Neural progenitor cell (in vitro differentiated cells): ENCODE measurements at regions not wholly inside any gene's neighbourhood (a gene's known extent, or its start where the extent isn't known, plus 50 kb on each side); places are given as distances from the start of the nearest gene placed in this dataset.

Experiments used
- DNase-seq: peaks from one replicate; pipeline ENCODE4 v3.0.0-alpha.2; 2016; ENCODE audit warnings: low spot score
- H2AFZ ChIP-seq: fragments of 200-600 bp; sonication (generic); replicated peaks from 2 replicates; pipeline ENCODE4 v1.6.1; 2016; ENCODE audit warnings: antibody characterized with exemption
- H3F3A ChIP-seq: fragments of 200-600 bp; sonication (generic); 2 replicates; pipeline ENCODE4 v1.6.1; 2016; ENCODE audit warnings: antibody characterized with exemption, low read depth
- H3K27ac ChIP-seq: fragments of 200-600 bp; sonication (generic); 2 replicates; pipeline ENCODE4 v1.5.1; 2016; ENCODE audit warnings: mild to moderate bottlenecking
- H3K27me3 ChIP-seq: fragments of 200-600 bp; sonication (generic); 2 replicates; pipeline ENCODE4 v1.6.1; 2016; ENCODE audit warnings: mild to moderate bottlenecking, moderate library complexity
- H3K36me3 ChIP-seq: fragments of 200-600 bp; sonication (generic); 2 replicates; pipeline ENCODE4 v1.5.1; 2016
- H3K4me1 ChIP-seq: fragments of 200-600 bp; sonication (generic); 2 replicates; pipeline ENCODE4 v1.6.1; 2016; ENCODE audit warnings: mixed run types
- H3K4me2 ChIP-seq: fragments of 200-600 bp; sonication (generic); 2 replicates; pipeline ENCODE4 v1.6.1; 2016
- H3K4me3 ChIP-seq: fragments of 200-600 bp; sonication (generic); 2 replicates; pipeline ENCODE4 v1.5.1; 2016
- H3K79me2 ChIP-seq: fragments of 200-600 bp; sonication (generic); 2 replicates; pipeline ENCODE4 v1.6.1; 2016; ENCODE audit warnings: low read depth
- H3K9ac ChIP-seq: fragments of 200-600 bp; sonication (generic); 2 replicates; pipeline ENCODE4 v1.6.1; 2016
- H3K9me3 ChIP-seq: fragments of 200-600 bp; sonication (generic); 2 replicates; pipeline ENCODE4 v1.5.1; 2016; ENCODE audit warnings: low read depth
- H4K20me1 ChIP-seq: fragments of 200-600 bp; sonication (generic); 2 replicates; pipeline ENCODE4 v1.6.1; 2016; ENCODE audit warnings: low read depth
- H3K27ac Mint-ChIP-seq: 3 replicates; pipeline ENCODE4 v1.8.0; 2021; ENCODE audit warnings: mixed read lengths
- H3K27me3 Mint-ChIP-seq: 2 replicates; pipeline ENCODE4 v1.8.0; 2022; ENCODE audit warnings: low read depth, mild to moderate bottlenecking, inconsistent platforms, moderate library complexity, mixed read lengths; ENCODE audit not compliant: insufficient read depth
- H3K36me3 Mint-ChIP-seq: 3 replicates; pipeline ENCODE4 v1.8.0; 2021; ENCODE audit warnings: mixed read lengths
- H3K4me1 Mint-ChIP-seq: 3 replicates; pipeline ENCODE4 v1.8.0; 2021; ENCODE audit warnings: mixed read lengths
- H3K4me3 Mint-ChIP-seq: 3 replicates; pipeline ENCODE4 v1.8.0; 2021; ENCODE audit warnings: mild to moderate bottlenecking, moderate library complexity, mixed read lengths
- H3K9me3 Mint-ChIP-seq: 3 replicates; pipeline ENCODE4 v1.8.0; 2020; ENCODE audit warnings: mixed read lengths
- CTCF ChIP-seq: fragments of 200-600 bp; sonication (generic); IDR thresholded peaks from 2 replicates; pipeline ENCODE4 v1.5.1; 2017; ENCODE audit warnings: antibody characterized with exemption, mild to moderate bottlenecking
- EZH2 ChIP-seq: fragments of 200-600 bp; sonication (generic); IDR thresholded peaks from 2 replicates; pipeline ENCODE4 v1.6.1; 2017; ENCODE audit warnings: antibody characterized with exemption, mild to moderate bottlenecking, moderate library complexity
- EZH2phosphoT487 ChIP-seq: fragments of 200-600 bp; sonication (generic); IDR thresholded peaks from 2 replicates; pipeline ENCODE4 v1.6.1; 2017; ENCODE audit warnings: antibody characterized with exemption

DNA sequence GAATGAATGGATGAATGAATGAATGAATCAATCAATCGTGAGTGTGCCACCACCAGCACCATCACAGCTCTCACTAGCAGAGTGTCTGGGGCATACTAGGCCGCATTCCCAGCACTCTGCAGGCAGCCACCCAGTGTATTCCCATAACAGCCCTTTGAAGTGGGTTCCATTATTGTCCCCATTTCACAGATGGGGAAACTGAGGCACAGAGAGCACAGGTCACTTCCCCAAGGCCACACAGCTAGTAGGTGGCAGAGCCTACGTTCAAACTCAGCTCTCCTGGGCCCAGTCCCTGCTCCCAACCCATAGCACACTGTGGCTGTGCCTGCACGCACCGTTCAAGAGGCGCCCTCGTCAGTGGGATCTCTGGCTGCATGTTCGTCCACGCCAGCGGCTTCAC is 88.1 kb downstream of the RFLNA start:
- Mint-ChIP-seq H3K4me3 (no peak overlapping the region), H3K9me3 (no peaks in the 10 kb centered on the region), H3K27me3 (peaks cover 13% of the 10 kb centered on the region), H3K4me1 (peaks cover 17% of the 10 kb centered on the region), H3K27ac (no peak overlapping the region), H3K36me3 (peaks cover 2% of the 10 kb centered on the region)
- peaks cover under 1% of the 10 kb centered on the region for H3K4me1 ChIP-seq
- H3K79me2 ChIP-seq, result no peaks in the 10 kb centered on the region
- no peak for TF ChIP-seq CTCF
- no peak for TF ChIP-seq EZH2
- no peak overlapping the region for H3K4me3 ChIP-seq
- DNase-seq, result no peak
- H3K36me3 ChIP-seq, result no peaks in the 10 kb centered on the region
- no peaks in the 10 kb centered on the region for H3K27me3 ChIP-seq
- H3K4me2 ChIP-seq, result no peak overlapping the region
- no peak overlapping the region for H3K9ac ChIP-seq
- H3K27ac ChIP-seq, result no peak overlapping the region
- peaks cover 34% of the 10 kb centered on the region for H4K20me1 ChIP-seq
- no peaks in the 10 kb centered on the region for H3F3A ChIP-seq
- no peak overlapping the region for H2AFZ ChIP-seq
- no peaks in the 10 kb centered on the region for H3K9me3 ChIP-seq

GRCh38 chr12:124381456-124382296 is 86.8 kb downstream of the RFLNA start:
- Mint-ChIP-seq H3K36me3 (peaks cover 5% of the 10 kb centered on the region), H3K9me3 (no peaks in the 10 kb centered on the region), H3K4me1 (peaks cover 15% of the 10 kb centered on the region), H3K27ac (peak overlapping the region; percentile 91), H3K27me3 (peaks cover 13% of the 10 kb centered on the region), H3K4me3 (no peak overlapping the region)
- Histone ChIP-seq H3K4me1 (no peaks in the 10 kb centered on the region), H3K4me2 (no peak overlapping the region), H3K9me3 (no peaks in the 10 kb centered on the region), H3K9ac (no peak overlapping the region), H3K27me3 (no peaks in the 10 kb centered on the region), H3K4me3 (no peak overlapping the region), H2AFZ (no peak overlapping the region), H3F3A (no peaks in the 10 kb centered on the region), H3K27ac (no peak overlapping the region), H3K79me2 (no peaks in the 10 kb centered on the region), H3K36me3 (no peaks in the 10 kb centered on the region), H4K20me1 (peaks cover 23% of the 10 kb centered on the region)
- TF ChIP-seq CTCF, result no peak
- no peak for TF ChIP-seq EZH2phosphoT487
- no peak for TF ChIP-seq EZH2
- no peak for DNase-seq

- peak overlapping the region; percentile 91 for H3K27ac Mint-ChIP-seq
- Histone ChIP-seq H3K27ac (no peak overlapping the region), H4K20me1 (peaks cover 21% of the 10 kb centered on the region), H3K4me2 (no peak overlapping the region), H3K4me3 (no peak overlapping the region), H3F3A (no peaks in the 10 kb centered on the region), H2AFZ (no peak overlapping the region), H3K79me2 (no peaks in the 10 kb centered on the region), H3K27me3 (no peaks in the 10 kb centered on the region), H3K9ac (no peak overlapping the region), H3K4me1 (no peaks in the 10 kb centered on the region), H3K36me3 (no peaks in the 10 kb centered on the region), H3K9me3 (no peaks in the 10 kb centered on the region)
- H3K4me3 Mint-ChIP-seq, result no peak overlapping the region
- H3K27me3 Mint-ChIP-seq, result peaks cover 15% of the 10 kb centered on the region
- no peaks in the 10 kb centered on the region for H3K9me3 Mint-ChIP-seq
- peaks cover 15% of the 10 kb centered on the region for H3K4me1 Mint-ChIP-seq
- DNase-seq, result no peak
- TF ChIP-seq EZH2, result no peak
- peaks cover 5% of the 10 kb centered on the region for H3K36me3 Mint-ChIP-seq
Measured at GRCh38 chr12:124380796-124381455, 86.0 kb downstream of the RFLNA start.
